ENCODE measurements at regions not wholly inside any gene's neighbourhood (a gene's known extent, or its start where the extent isn't known, plus 50 kb on each side); places are given as distances from the start of the nearest gene placed in this dataset.

DNA sequence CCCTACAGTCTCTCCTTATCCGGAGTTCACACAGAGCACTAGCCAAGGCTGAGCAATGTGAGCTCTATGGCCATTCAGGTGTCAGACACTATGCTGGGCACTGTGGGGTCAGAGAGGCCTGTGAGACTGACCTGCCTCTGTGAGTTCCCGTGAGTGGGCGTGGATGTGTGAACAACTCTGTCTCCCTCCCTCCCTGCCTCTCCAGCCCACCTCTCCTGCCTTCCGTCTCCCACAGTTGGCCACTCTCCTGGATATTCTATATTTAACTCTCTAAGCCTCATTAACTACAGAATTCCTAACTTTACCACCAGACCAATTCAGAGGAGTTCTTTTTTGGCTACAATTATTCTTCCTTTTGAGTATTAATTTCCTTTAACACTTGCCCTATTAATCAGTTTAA, 191.6 kb upstream of the NCAM1 start:
- no peaks in the 10 kb centered on the region for H3K79me2 ChIP-seq (ENCODE audit: insufficient read depth, low read length)
- no peaks in the 10 kb centered on the region for H3K4me1 ChIP-seq (ENCODE audit: insufficient read depth, low read length)
- H3K9me3 ChIP-seq (ENCODE audit: low read length): no peaks in the 10 kb centered on the region
- no TSS peak for BruUV-seq (replicated peaks)
- in situ Hi-C loops (cut with HindIII; ENCODE audit: extremely low pct_ligation_motif_present, low pct_unique_long_range_greater_than_20kb): no loop called here
- no peak overlapping the region for H3K4me3 ChIP-seq (replicated peaks in 1 of 3; ENCODE audit: insufficient read depth in 1 of 3, low read depth in 2 of 3, low read length in 3 of 3)
- 3% methylated on average over 4 of the region's 4 CpGs for WGBS (ENCODE audit: low lambda C conversion rate)
- no peak overlapping the region for H3K9ac ChIP-seq (ENCODE audit: insufficient read depth, low read depth, low read length)
- ChIA-PET CTCF (ENCODE audit: low intra/inter-chr PET ratio, low total read pairs) (no interaction called here), POLR2A (no interaction called here)
- H3K27me3 ChIP-seq (ENCODE audit: control insufficient read depth in 1 of 2, insufficient read depth in 2 of 2, low read length in 2 of 2): peaks cover 0 to 18% of the 10 kb centered on the region in 2 experiments; a peak in 1 of 5 replicates
- H3K27ac ChIP-seq (ENCODE audit: extremely low read length, insufficient read depth, low read length): no peak overlapping the region
- DNase-seq (ENCODE audit: low spot score) (no peak), FAIRE-seq (no peak), ATAC-seq (no peak)
- intact Hi-C loops (cut with micrococcal nuclease; ENCODE audit: unreplicated experiment): no loop called here
- TF ChIP-seq TEAD2 (CRISPR knock-in tag; IDR thresholded peaks at IDR 0.05) (no peak), BRCA1 (CRISPR knock-in tag; IDR thresholded peaks at IDR 0.05) (no peak), GZF1 (CRISPR knock-in tag; IDR thresholded peaks at IDR 0.05) (no peak), ZNF17 (CRISPR knock-in tag; IDR thresholded peaks at IDR 0.05) (no peak), ZNF792 (CRISPR knock-in tag; IDR thresholded peaks at IDR 0.05) (no peak), ZNF232 (CRISPR knock-in tag; IDR thresholded peaks at IDR 0.05; ENCODE audit: borderline replicate concordance) (no peak), ZNF414 (CRISPR knock-in tag; IDR thresholded peaks at IDR 0.05) (no peak), ZNF558 (CRISPR knock-in tag; IDR thresholded peaks at IDR 0.05; ENCODE audit: borderline replicate concordance) (no peak), KDM6A (CRISPR knock-in tag; IDR thresholded peaks at IDR 0.05; ENCODE audit: low read depth) (no peak), ZNF660 (CRISPR knock-in tag; IDR thresholded peaks at IDR 0.05; ENCODE audit: borderline replicate concordance, low read depth) (no peak), ZNF614 (CRISPR knock-in tag; IDR thresholded peaks at IDR 0.05; ENCODE audit: borderline replicate concordance) (no peak), PPARG (CRISPR knock-in tag; conservative IDR thresholded peaks at IDR 0.05) (no peak)
- TF ChIP-seq, protein P1, sequence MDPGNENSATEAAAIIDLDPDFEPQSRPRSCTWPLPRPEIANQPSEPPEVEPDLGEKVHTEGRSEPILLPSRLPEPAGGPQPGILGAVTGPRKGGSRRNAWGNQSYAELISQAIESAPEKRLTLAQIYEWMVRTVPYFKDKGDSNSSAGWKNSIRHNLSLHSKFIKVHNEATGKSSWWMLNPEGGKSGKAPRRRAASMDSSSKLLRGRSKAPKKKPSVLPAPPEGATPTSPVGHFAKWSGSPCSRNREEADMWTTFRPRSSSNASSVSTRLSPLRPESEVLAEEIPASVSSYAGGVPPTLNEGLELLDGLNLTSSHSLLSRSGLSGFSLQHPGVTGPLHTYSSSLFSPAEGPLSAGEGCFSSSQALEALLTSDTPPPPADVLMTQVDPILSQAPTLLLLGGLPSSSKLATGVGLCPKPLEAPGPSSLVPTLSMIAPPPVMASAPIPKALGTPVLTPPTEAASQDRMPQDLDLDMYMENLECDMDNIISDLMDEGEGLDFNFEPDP (CRISPR knock-in tag; conservative IDR thresholded peaks at IDR 0.05): no peak
- TF ChIP-seq, protein P2, sequence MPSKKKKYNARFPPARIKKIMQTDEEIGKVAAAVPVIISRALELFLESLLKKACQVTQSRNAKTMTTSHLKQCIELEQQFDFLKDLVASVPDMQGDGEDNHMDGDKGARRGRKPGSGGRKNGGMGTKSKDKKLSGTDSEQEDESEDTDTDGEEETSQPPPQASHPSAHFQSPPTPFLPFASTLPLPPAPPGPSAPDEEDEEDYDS (CRISPR knock-in tag; IDR thresholded peaks at IDR 0.05): no peak
- H3K36me3 ChIP-seq (replicated peaks in 1 of 2; ENCODE audit: control insufficient read depth in 1 of 2, insufficient read depth in 2 of 2, low read length in 2 of 2): no peaks in the 10 kb centered on the region
- no peak overlapping the region for H2AFZ ChIP-seq (ENCODE audit: low read length)
- no peaks in the 10 kb centered on the region for H4K20me1 ChIP-seq (ENCODE audit: insufficient read depth, low read length)
- H3K4me2 ChIP-seq (ENCODE audit: low read depth, low read length): no peak overlapping the region

All from HepG2 (cell line).